ENCODE measurements at regions not wholly inside any gene's neighbourhood (a gene's known extent, or its start where the extent isn't known, plus 50 kb on each side); places are given as distances from the start of the nearest gene placed in this dataset.

DNA sequence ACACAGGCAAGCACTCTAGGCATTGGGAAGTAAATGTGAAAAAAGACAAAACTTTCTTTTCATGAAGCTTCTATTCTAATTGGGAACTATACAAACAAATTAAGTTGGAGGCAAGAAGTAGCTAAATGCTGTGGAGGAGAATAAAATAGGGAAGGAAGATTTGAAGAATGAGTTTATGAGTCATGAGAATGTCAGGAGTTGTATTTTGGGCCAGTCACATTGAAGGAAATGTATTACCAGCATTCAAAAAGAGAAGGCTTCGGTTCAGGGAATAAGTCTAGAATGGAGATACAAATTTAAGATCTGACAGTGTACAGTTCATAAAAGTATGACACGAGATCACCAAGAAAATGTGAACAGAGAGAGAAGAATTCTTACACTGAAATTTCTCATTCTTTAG is 666.5 kb downstream of the ADCYAP1 start (continued):
- TF ChIP-seq GTF2I (CRISPR knock-in tag; conservative IDR thresholded peaks at IDR 0.05) (no peak), SMAD3 (CRISPR knock-in tag; IDR thresholded peaks at IDR 0.05; ENCODE audit: borderline replicate concordance) (no peak), JUN (CRISPR knock-in tag; IDR thresholded peaks at IDR 0.05) (no peak), MAX (CRISPR knock-in tag; IDR thresholded peaks at IDR 0.05) (no peak)
- TF ChIP-seq, protein P1, sequence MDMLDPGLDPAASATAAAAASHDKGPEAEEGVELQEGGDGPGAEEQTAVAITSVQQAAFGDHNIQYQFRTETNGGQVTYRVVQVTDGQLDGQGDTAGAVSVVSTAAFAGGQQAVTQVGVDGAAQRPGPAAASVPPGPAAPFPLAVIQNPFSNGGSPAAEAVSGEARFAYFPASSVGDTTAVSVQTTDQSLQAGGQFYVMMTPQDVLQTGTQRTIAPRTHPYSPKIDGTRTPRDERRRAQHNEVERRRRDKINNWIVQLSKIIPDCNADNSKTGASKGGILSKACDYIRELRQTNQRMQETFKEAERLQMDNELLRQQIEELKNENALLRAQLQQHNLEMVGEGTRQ (CRISPR knock-in tag; IDR thresholded peaks at IDR 0.05) = no peak

GRCh38 chr18:1573732-1574131 is 669.1 kb downstream of the ADCYAP1 start:
- H3K27ac Mint-ChIP-seq = no peak overlapping the region
- TF ChIP-seq JAZF1 (CRISPR knock-in tag; IDR thresholded peaks at IDR 0.05) (no peak), EMX1 (CRISPR knock-in tag; IDR thresholded peaks at IDR 0.05) (no peak), FOXK1 (CRISPR knock-in tag; IDR thresholded peaks at IDR 0.05) (no peak), GRHL2 (CRISPR knock-in tag; IDR thresholded peaks at IDR 0.05; ENCODE audit: insufficient replicate concordance, severe bottlenecking) (no peak), TCF7 (CRISPR knock-in tag; IDR thresholded peaks at IDR 0.05; ENCODE audit: low read depth) (no peak), HMGA2 (CRISPR knock-in tag; IDR thresholded peaks at IDR 0.05) (no peak), ATF1 (CRISPR knock-in tag; IDR thresholded peaks at IDR 0.05) (no peak)
- TF ChIP-seq, protein P1 (CRISPR knock-in tag; IDR thresholded peaks at IDR 0.05) = no peak
- no peak for ATAC-seq

DNA sequence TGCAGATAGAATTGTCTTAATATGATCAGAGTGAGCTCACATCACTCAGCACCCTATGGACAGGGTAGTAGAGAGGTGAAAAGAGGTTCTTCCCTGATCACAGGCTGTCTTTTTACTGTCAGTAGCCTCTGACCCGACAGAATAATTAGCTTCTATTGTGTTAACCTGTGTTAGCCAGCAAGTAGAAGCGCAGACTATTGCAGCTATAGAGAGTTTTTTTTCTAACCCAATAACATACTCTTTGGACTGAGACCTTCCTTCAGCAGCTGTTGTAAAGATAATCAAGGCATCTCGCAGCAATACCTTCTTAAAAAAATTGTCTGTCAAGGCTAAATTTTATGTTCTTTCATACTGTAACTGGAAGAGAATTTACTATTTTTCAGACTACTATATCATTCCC is 670.4 kb downstream of the ADCYAP1 start:
- Mint-ChIP-seq H3K9me3 (peaks cover 18% of the 10 kb centered on the region), H3K4me1 (peaks cover 10% of the 10 kb centered on the region), H3K36me3 (peaks cover 2% of the 10 kb centered on the region; the same call in 1 of the 2 replicates), H3K4me3 (no peak overlapping the region), H3K27ac (no peak overlapping the region), H3K27me3 (ENCODE audit: low read depth) (no peaks in the 10 kb centered on the region)
- POLR2A ChIA-PET = no interaction called here
- TF ChIP-seq, protein P2, sequence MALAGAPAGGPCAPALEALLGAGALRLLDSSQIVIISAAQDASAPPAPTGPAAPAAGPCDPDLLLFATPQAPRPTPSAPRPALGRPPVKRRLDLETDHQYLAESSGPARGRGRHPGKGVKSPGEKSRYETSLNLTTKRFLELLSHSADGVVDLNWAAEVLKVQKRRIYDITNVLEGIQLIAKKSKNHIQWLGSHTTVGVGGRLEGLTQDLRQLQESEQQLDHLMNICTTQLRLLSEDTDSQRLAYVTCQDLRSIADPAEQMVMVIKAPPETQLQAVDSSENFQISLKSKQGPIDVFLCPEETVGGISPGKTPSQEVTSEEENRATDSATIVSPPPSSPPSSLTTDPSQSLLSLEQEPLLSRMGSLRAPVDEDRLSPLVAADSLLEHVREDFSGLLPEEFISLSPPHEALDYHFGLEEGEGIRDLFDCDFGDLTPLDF (CRISPR knock-in tag; IDR thresholded peaks at IDR 0.05) = no peak
- TF ChIP-seq ZNF532 (CRISPR knock-in tag; IDR thresholded peaks at IDR 0.05; ENCODE audit: borderline replicate concordance) (no peak), MXD4 (CRISPR knock-in tag; IDR thresholded peaks at IDR 0.05; ENCODE audit: borderline replicate concordance) (no peak)
- TF ChIP-seq, protein P3, sequence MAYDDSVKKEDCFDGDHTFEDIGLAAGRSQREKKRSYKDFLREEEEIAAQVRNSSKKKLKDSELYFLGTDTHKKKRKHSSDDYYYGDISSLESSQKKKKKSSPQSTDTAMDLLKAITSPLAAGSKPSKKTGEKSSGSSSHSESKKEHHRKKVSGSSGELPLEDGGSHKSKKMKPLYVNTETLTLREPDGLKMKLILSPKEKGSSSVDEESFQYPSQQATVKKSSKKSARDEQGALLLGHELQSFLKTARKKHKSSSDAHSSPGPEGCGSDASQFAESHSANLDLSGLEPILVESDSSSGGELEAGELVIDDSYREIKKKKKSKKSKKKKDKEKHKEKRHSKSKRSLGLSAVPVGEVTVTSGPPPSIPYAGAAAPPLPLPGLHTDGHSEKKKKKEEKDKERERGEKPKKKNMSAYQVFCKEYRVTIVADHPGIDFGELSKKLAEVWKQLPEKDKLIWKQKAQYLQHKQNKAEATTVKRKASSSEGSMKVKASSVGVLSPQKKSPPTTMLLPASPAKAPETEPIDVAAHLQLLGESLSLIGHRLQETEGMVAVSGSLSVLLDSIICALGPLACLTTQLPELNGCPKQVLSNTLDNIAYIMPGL (CRISPR knock-in tag; IDR thresholded peaks at IDR 0.05) = no peak
- TF ChIP-seq, protein P4, sequence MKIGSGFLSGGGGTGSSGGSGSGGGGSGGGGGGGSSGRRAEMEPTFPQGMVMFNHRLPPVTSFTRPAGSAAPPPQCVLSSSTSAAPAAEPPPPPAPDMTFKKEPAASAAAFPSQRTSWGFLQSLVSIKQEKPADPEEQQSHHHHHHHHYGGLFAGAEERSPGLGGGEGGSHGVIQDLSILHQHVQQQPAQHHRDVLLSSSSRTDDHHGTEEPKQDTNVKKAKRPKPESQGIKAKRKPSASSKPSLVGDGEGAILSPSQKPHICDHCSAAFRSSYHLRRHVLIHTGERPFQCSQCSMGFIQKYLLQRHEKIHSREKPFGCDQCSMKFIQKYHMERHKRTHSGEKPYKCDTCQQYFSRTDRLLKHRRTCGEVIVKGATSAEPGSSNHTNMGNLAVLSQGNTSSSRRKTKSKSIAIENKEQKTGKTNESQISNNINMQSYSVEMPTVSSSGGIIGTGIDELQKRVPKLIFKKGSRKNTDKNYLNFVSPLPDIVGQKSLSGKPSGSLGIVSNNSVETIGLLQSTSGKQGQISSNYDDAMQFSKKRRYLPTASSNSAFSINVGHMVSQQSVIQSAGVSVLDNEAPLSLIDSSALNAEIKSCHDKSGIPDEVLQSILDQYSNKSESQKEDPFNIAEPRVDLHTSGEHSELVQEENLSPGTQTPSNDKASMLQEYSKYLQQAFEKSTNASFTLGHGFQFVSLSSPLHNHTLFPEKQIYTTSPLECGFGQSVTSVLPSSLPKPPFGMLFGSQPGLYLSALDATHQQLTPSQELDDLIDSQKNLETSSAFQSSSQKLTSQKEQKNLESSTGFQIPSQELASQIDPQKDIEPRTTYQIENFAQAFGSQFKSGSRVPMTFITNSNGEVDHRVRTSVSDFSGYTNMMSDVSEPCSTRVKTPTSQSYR (CRISPR knock-in tag; IDR thresholded peaks at IDR 0.05) = no peak
- no peak for ATAC-seq
- DNase-seq (ENCODE audit: low spot score) = no peak
- CTCF ChIA-PET = interaction anchor here (1.8 to 2.9 kb wide), 2 partner anchors 11 to 89 kb away, joined by 5 to 17 read pairs; no protein-coding TSS in a partner anchor

More at GRCh38 chr18:1573732-1574131, 669.1 kb downstream of the ADCYAP1 start:
- Mint-ChIP-seq H3K27me3 (ENCODE audit: low read depth) (no peaks in the 10 kb centered on the region), H3K4me1 (peaks cover 7% of the 10 kb centered on the region), H3K4me3 (no peak overlapping the region), H3K36me3 (no peaks in the 10 kb centered on the region), H3K9me3 (peaks cover 11% of the 10 kb centered on the region; the same call in 1 of the 2 replicates)
- CTCF ChIA-PET = interaction anchor here (2.9 kb wide), 1 partner anchor 12 kb away, joined by 17 read pairs; no protein-coding TSS in a partner anchor
- DNase-seq (ENCODE audit: low spot score) = no peak
- POLR2A ChIA-PET = no interaction called here

All from WTC11 (cell line).